Superior temporal gyrus (tissue), 1 donor: ENCODE measurements at regions not wholly inside any gene's neighbourhood (a gene's known extent, or its start where the extent isn't known, plus 50 kb on each side); places are given as distances from the start of the nearest gene placed in this dataset.
"Not testable (repeated sequence)": the region's sequence is repeated elsewhere in the genome, so short reads cannot be mapped to it uniquely, and the experiment has no call there.

ENCODE experiments used
- DNase-seq: peaks from one replicate; pipeline ENCODE4 v3.0.0-alpha.2; 2016; ENCODE audit errors: extremely low spot score

- DNase-seq, result no peak
Measured at GRCh38 chr3:27630885-27631284, 91.2 kb downstream of the EOMES start.

- no peak for DNase-seq
Measured at GRCh38 chr3:27629366-27629765, 92.8 kb downstream of the EOMES start.

- DNase-seq, result no peak
Measured at GRCh38 chr3:27628026-27628750, 93.9 kb downstream of the EOMES start.

- no peak for DNase-seq
Measured at GRCh38 chr3:27626596-27627118, 95.5 kb downstream of the EOMES start.

GRCh38 chr3:27625864-27626263 lies 96.3 kb downstream of the EOMES start:
- no peak for DNase-seq

- no peak for DNase-seq
Measured at GRCh38 chr3:27623085-27623753, 98.9 kb downstream of the EOMES start.

GRCh38 chr3:27617552-27617951 lies 104.6 kb downstream of the EOMES start:
- no peak for DNase-seq

GRCh38 chr3:27616031-27616430 lies 106.1 kb downstream of the EOMES start:
- DNase-seq, result no peak

GRCh38 chr3:27615555-27615954 lies 106.6 kb downstream of the EOMES start:
- no peak for DNase-seq

GRCh38 chr3:27614592-27614991 lies 107.5 kb downstream of the EOMES start:
- DNase-seq, result no peak

GRCh38 chr3:27613846-27614500 lies 108.2 kb downstream of the EOMES start:
- DNase-seq, result no peak

- no peak for DNase-seq
Measured at GRCh38 chr3:27610800-27611525, 111.2 kb downstream of the EOMES start.

- DNase-seq, result no peak
Measured at GRCh38 chr3:27607370-27607769, 114.8 kb downstream of the EOMES start.

GRCh38 chr3:27606537-27606936 lies 115.6 kb downstream of the EOMES start:
- no peak for DNase-seq

- not testable (repeated sequence) for DNase-seq
Measured at GRCh38 chr3:27601311-27601710, 117.1 kb upstream of the SLC4A7 start.

- not testable (repeated sequence) for DNase-seq
Measured at GRCh38 chr3:27599741-27600140, 115.6 kb upstream of the SLC4A7 start.

GRCh38 chr3:27596921-27597320 lies 112.7 kb upstream of the SLC4A7 start:
- DNase-seq, result no peak

GRCh38 chr3:27596334-27596841 lies 112.2 kb upstream of the SLC4A7 start:
- no peak for DNase-seq

- no peak for DNase-seq
Measured at GRCh38 chr3:27594096-27594690, 110.0 kb upstream of the SLC4A7 start.

- DNase-seq, result no peak
Measured at GRCh38 chr3:27593173-27593572, 109.0 kb upstream of the SLC4A7 start.
